Neuronal stem cell (in vitro differentiated cells): ENCODE measurements at regions not wholly inside any gene's neighbourhood (a gene's known extent, or its start where the extent isn't known, plus 50 kb on each side); places are given as distances from the start of the nearest gene placed in this dataset.
"Not testable (repeated sequence)": the region's sequence is repeated elsewhere in the genome, so short reads cannot be mapped to it uniquely, and the experiment has no call there.

Experiments
- DNase-seq: peaks from one replicate; pipeline ENCODE4 v3.0.0-alpha.2; 2013; ENCODE audit warnings: low spot score
- H2AFZ ChIP-seq: one replicate; pipeline ENCODE4 v1.6.1; 2013; ENCODE audit warnings: mild to moderate bottlenecking, low read length, inconsistent platforms
- H2AK5ac ChIP-seq: 2 replicates; pipeline ENCODE4 v1.6.1; 2013; ENCODE audit warnings: low read depth, mild to moderate bottlenecking, inconsistent platforms, low read length, moderate library complexity, mixed read lengths
- H2BK120ac ChIP-seq: 2 replicates; pipeline ENCODE4 v1.6.1; 2013; ENCODE audit warnings: low read depth, mild to moderate bottlenecking, inconsistent platforms, low read length, moderate library complexity, mixed read lengths
- H2BK12ac ChIP-seq: one replicate; pipeline ENCODE4 v1.6.1; 2013; ENCODE audit warnings: low read length, inconsistent platforms
- H2BK15ac ChIP-seq: 2 replicates; pipeline ENCODE4 v1.6.1; 2013; ENCODE audit warnings: mild to moderate bottlenecking, low read length, inconsistent platforms, mixed read lengths
- H2BK5ac ChIP-seq: one replicate; pipeline ENCODE4 v1.6.1; 2013; ENCODE audit warnings: inconsistent platforms, mild to moderate bottlenecking, low read length, moderate library complexity
- H3K14ac ChIP-seq: one replicate; pipeline ENCODE4 v1.6.1; 2013; ENCODE audit warnings: low read length, inconsistent platforms
- H3K18ac ChIP-seq: 2 replicates; pipeline ENCODE4 v1.6.1; 2013; ENCODE audit warnings: low read length, inconsistent platforms
- H3K23ac ChIP-seq: 2 replicates; pipeline ENCODE4 v1.6.1; 2013; ENCODE audit warnings: low read depth, mild to moderate bottlenecking, mixed read lengths, low read length, inconsistent platforms; ENCODE audit not compliant: poor library complexity
- H3K27ac ChIP-seq: replicated peaks from 3 replicates; pipeline ENCODE4 v1.5.1; 2013; ENCODE audit warnings: low read length, inconsistent platforms
- H3K27me3 ChIP-seq, 3 experiments: 2 replicates each; pipeline ENCODE4 v1.6.1; 2013; ENCODE audit warnings: low read length in 3 of 3, mild to moderate bottlenecking in 2 of 3, inconsistent platforms in 1 of 3, low read depth in 1 of 3, mixed read lengths in 1 of 3, moderate library complexity in 1 of 3; ENCODE audit not compliant: control insufficient read depth in 3 of 3, insufficient read depth in 3 of 3
- H3K36me3 ChIP-seq, 2 donors: replicated peaks in 1 of 2; 2 replicates each; pipeline ENCODE4 v1.6.1; 2013; ENCODE audit warnings: low read length in 2 of 2; ENCODE audit not compliant: control insufficient read depth in 2 of 2, insufficient read depth in 2 of 2
- H3K4ac ChIP-seq: 2 replicates; pipeline ENCODE4 v1.6.1; 2013; ENCODE audit warnings: inconsistent platforms, mild to moderate bottlenecking, low read length, moderate library complexity
- H3K4me1 ChIP-seq, 2 donors: 1 replicate in 1 of 2; 2 replicates in 1 of 2; pipeline ENCODE4 v1.6.1; 2013; ENCODE audit warnings: low read length in 2 of 2, low read depth in 1 of 2; ENCODE audit not compliant: control insufficient read depth in 2 of 2, insufficient read depth in 1 of 2
- H3K4me2 ChIP-seq: one replicate; pipeline ENCODE4 v1.6.1; 2013; ENCODE audit warnings: mild to moderate bottlenecking, low read length, inconsistent platforms; ENCODE audit not compliant: insufficient read depth, poor library complexity, severe bottlenecking
- H3K4me3 ChIP-seq, 2 donors: 2 replicates each; pipeline ENCODE4 v1.5.1; 2013; ENCODE audit warnings: low read length in 2 of 2, mild to moderate bottlenecking in 2 of 2, inconsistent platforms in 1 of 2, moderate library complexity in 1 of 2
- H3K79me1 ChIP-seq: one replicate; pipeline ENCODE4 v1.6.1; 2013; ENCODE audit warnings: low read depth, mild to moderate bottlenecking, inconsistent platforms, low read length, moderate library complexity
- H3K9ac ChIP-seq: one replicate; pipeline ENCODE4 v1.6.1; 2013; ENCODE audit warnings: mild to moderate bottlenecking, low read depth, low read length, inconsistent platforms; ENCODE audit not compliant: poor library complexity
- H3K9me3 ChIP-seq, 2 donors: replicated peaks in 1 of 2; 2 replicates each; pipeline versions ENCODE3 to v1.6.1; 2013; ENCODE audit warnings: low read length in 2 of 2, mild to moderate bottlenecking in 2 of 2, inconsistent platforms in 1 of 2, low read depth in 1 of 2, mixed read lengths in 1 of 2, moderate library complexity in 1 of 2; ENCODE audit not compliant: control insufficient read depth in 2 of 2, insufficient read depth in 1 of 2
- H4K8ac ChIP-seq: one replicate; pipeline ENCODE4 v1.6.1; 2013; ENCODE audit warnings: low read depth, mild to moderate bottlenecking, inconsistent platforms, low read length, moderate library complexity
- H4K91ac ChIP-seq: one replicate; pipeline ENCODE4 v1.6.1; 2013; ENCODE audit warnings: low read length, low read depth, mild to moderate bottlenecking, inconsistent platforms; ENCODE audit not compliant: poor library complexity
- WGBS, 2 donors: extraction: QIAGEN DNeasy Blood & Tissue Kit; methylation state at CpG; one replicate each; pipeline ENCODE4 v1.1.7; 2013; ENCODE audit warnings: missing lambda C conversion rate in 2 of 2, mixed read lengths in 1 of 2; ENCODE audit not compliant: insufficient read length in 2 of 2, insufficient replicate concordance in 1 of 2; ENCODE audit errors: extremely low coverage in 2 of 2; 5-methylcytosine and 5-hydroxymethylcytosine counted together

- Histone ChIP-seq H3K9ac (no peak overlapping the region), H3K18ac (no peak overlapping the region), H2BK5ac (no peak overlapping the region), H3K27ac (no peak overlapping the region), H4K8ac (no peak overlapping the region), H2BK12ac (no peak overlapping the region), H3K27me3 (no peaks in the 10 kb centered on the region), H3K4me2 (no peak overlapping the region), H3K9me3 (no peaks in the 10 kb centered on the region), H3K4ac (no peak overlapping the region), H3K4me1 (no peaks in the 10 kb centered on the region), H2BK120ac (no peak overlapping the region), H3K36me3 (no peaks in the 10 kb centered on the region), H3K23ac (no peak overlapping the region), H2AFZ (no peak overlapping the region), H2AK5ac (no peak overlapping the region), H3K4me3 (no peak overlapping the region), H2BK15ac (no peak overlapping the region), H3K14ac (no peak overlapping the region), H3K79me1 (no peaks in the 10 kb centered on the region), H4K91ac (no peak overlapping the region)
- WGBS, 2 donors, result no CpG with 5 or more reads among the region's 1 CpG
- no peak for DNase-seq
These were observed 76.5 kb upstream of the ZSWIM2 start for GRCh38 chr2:186925514-186925913.

- H3K9ac ChIP-seq, H3K79me1 ChIP-seq, H3K23ac ChIP-seq, H3K36me3 ChIP-seq, H2BK15ac ChIP-seq, H4K91ac ChIP-seq, H2BK12ac ChIP-seq, H2BK120ac ChIP-seq, H3K4me2 ChIP-seq, H3K27ac ChIP-seq, H3K4ac ChIP-seq, H3K4me3 ChIP-seq, H3K27me3 ChIP-seq, H3K14ac ChIP-seq, H3K9me3 ChIP-seq, H2AK5ac ChIP-seq, H4K8ac ChIP-seq, H3K4me1 ChIP-seq, H2BK5ac ChIP-seq, DNase-seq, H3K18ac ChIP-seq, H2AFZ ChIP-seq: not testable (repeated sequence)
- WGBS, 2 donors, result no CpG with 5 or more reads among the region's 3 CpGs
These were observed 73.3 kb upstream of the ZSWIM2 start for GRCh38 chr2:186922316-186922715.

DNA sequence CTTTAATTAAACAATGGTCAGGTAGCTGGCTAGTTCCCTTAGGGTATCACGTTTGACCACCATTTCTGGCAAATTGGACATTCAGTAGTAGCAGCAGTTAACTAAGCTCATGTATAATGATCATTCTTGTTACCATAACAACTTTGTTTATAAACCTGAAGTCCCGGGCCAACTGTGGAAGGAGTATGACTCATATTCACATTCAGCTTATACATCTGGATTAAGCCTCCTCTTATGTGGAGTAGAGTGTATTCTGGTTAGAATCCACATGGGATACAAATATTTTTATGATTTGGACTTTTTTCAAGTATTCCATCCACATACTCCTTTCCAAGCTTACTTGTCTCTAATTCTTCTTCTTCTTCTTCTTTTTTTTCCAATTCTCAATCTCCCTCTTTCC lies 70.3 kb upstream of the ZSWIM2 start:
- no CpG with 5 or more reads among the region's 2 CpGs for WGBS, 2 donors
- Histone ChIP-seq H3K4me3 (no peak overlapping the region), H3K14ac (no peak overlapping the region), H2AK5ac (no peak overlapping the region), H4K91ac (no peak overlapping the region), H3K4me1 (no peaks in the 10 kb centered on the region), H4K8ac (no peak overlapping the region), H3K27ac (no peak overlapping the region), H2BK120ac (no peak overlapping the region), H2BK15ac (no peak overlapping the region), H2BK5ac (no peak overlapping the region), H3K9me3 (no peaks in the 10 kb centered on the region), H2BK12ac (no peak overlapping the region), H2AFZ (no peak overlapping the region), H3K9ac (no peak overlapping the region), H3K27me3 (no peaks in the 10 kb centered on the region), H3K79me1 (no peaks in the 10 kb centered on the region), H3K4ac (no peak overlapping the region), H3K18ac (no peak overlapping the region), H3K4me2 (no peak overlapping the region), H3K23ac (no peak overlapping the region), H3K36me3 (no peaks in the 10 kb centered on the region)
- no peak for DNase-seq

DNA sequence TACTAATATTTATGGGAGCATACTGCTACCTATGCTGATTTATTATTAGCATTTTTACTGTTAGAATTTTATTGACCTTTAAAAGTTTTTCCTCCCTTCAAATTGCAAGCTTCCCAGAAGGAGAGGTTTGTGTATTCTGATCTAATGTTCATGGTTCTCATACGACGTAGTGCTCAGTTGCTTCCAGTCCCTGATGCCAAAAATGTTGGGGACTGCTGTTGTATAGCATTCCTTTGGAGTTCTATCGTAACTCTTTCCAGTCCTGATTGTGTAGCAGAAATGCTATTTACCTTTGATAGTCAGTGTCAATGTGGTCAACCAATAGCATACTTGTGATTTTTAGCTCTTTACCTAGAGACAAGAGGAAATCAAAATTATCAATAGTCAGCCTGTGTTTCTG lies 69.5 kb upstream of the ZSWIM2 start:
- DNase-seq, result no peak

More for the DNA sequence above, 69.5 kb upstream of the ZSWIM2 start:
- H3K4me3 ChIP-seq, result no peak overlapping the region
- H2BK12ac ChIP-seq, result no peak overlapping the region
- no peaks in the 10 kb centered on the region for H3K36me3 ChIP-seq
- H3K9ac ChIP-seq, result no peak overlapping the region
- no peaks in the 10 kb centered on the region for H3K27me3 ChIP-seq
- no peak overlapping the region for H3K18ac ChIP-seq
- no peak overlapping the region for H3K23ac ChIP-seq
- no peak overlapping the region for H3K4ac ChIP-seq
- no peak overlapping the region for H3K14ac ChIP-seq
- H2BK5ac ChIP-seq, result no peak overlapping the region
- no peak overlapping the region for H2AFZ ChIP-seq
- no peak overlapping the region for H2BK15ac ChIP-seq
- no peak overlapping the region for H4K91ac ChIP-seq
- H3K4me2 ChIP-seq, result no peak overlapping the region
- no peak overlapping the region for H3K27ac ChIP-seq
- H2AK5ac ChIP-seq, result no peak overlapping the region
- no peaks in the 10 kb centered on the region for H3K9me3 ChIP-seq
- H3K4me1 ChIP-seq, result no peaks in the 10 kb centered on the region
- no peaks in the 10 kb centered on the region for H3K79me1 ChIP-seq
- H2BK120ac ChIP-seq, result no peak overlapping the region
- no peak overlapping the region for H4K8ac ChIP-seq
- no CpG with 5 or more reads among the region's 3 CpGs for WGBS, 2 donors
